GM13976 (cell line): ENCODE measurements at regions not wholly inside any gene's neighbourhood (a gene's known extent, or its start where the extent isn't known, plus 50 kb on each side); places are given as distances from the start of the nearest gene placed in this dataset.

ENCODE experiments used
- DNase-seq: peaks from one replicate; pipeline ENCODE4 v3.0.0; 2012; ENCODE audit warnings: low spot score
- in situ Hi-C: fragments of 300-500 bp; cut with MboI; formaldehyde crosslinking; loops from one replicate; pipeline ENCODE4 v1.12.0; 2022; ENCODE audit warnings: low sequenced_read_pairs, mixed read lengths, inconsistent platforms; ENCODE audit not compliant: unreplicated experiment
- TF ChIP-seq, protein P1 (sequence below): IDR thresholded peaks from 2 replicates; pipeline ENCODE4 v1.5.1; 2012; ENCODE audit warnings: borderline replicate concordance, mild to moderate bottlenecking; ENCODE audit not compliant: insufficient read depth; ENCODE audit errors: extremely low read depth, missing control alignments, control extremely low read depth

DNA sequence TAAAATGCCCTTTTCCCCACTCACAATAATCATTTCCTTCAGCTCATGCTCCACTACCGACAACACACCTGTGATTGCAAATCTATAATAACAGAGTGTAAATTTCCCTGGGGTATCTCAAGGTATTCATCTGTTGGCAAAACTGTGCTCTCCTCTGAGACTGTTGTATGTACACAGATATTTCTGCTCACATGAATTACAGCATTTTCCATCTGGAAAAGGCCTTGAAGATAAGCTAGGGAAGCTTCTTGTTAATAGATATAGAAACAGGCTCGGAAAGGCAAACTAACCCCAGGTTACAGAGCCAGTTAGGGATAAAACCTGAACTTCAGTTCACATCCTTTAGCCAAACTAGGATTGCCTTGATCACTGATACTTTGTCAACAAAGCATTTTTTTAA, 210.4 kb upstream of the KRR1 start:
- TF ChIP-seq, protein P1, sequence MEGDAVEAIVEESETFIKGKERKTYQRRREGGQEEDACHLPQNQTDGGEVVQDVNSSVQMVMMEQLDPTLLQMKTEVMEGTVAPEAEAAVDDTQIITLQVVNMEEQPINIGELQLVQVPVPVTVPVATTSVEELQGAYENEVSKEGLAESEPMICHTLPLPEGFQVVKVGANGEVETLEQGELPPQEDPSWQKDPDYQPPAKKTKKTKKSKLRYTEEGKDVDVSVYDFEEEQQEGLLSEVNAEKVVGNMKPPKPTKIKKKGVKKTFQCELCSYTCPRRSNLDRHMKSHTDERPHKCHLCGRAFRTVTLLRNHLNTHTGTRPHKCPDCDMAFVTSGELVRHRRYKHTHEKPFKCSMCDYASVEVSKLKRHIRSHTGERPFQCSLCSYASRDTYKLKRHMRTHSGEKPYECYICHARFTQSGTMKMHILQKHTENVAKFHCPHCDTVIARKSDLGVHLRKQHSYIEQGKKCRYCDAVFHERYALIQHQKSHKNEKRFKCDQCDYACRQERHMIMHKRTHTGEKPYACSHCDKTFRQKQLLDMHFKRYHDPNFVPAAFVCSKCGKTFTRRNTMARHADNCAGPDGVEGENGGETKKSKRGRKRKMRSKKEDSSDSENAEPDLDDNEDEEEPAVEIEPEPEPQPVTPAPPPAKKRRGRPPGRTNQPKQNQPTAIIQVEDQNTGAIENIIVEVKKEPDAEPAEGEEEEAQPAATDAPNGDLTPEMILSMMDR = no peak
- in situ Hi-C loops = no loop called here
- no peak for DNase-seq

DNA sequence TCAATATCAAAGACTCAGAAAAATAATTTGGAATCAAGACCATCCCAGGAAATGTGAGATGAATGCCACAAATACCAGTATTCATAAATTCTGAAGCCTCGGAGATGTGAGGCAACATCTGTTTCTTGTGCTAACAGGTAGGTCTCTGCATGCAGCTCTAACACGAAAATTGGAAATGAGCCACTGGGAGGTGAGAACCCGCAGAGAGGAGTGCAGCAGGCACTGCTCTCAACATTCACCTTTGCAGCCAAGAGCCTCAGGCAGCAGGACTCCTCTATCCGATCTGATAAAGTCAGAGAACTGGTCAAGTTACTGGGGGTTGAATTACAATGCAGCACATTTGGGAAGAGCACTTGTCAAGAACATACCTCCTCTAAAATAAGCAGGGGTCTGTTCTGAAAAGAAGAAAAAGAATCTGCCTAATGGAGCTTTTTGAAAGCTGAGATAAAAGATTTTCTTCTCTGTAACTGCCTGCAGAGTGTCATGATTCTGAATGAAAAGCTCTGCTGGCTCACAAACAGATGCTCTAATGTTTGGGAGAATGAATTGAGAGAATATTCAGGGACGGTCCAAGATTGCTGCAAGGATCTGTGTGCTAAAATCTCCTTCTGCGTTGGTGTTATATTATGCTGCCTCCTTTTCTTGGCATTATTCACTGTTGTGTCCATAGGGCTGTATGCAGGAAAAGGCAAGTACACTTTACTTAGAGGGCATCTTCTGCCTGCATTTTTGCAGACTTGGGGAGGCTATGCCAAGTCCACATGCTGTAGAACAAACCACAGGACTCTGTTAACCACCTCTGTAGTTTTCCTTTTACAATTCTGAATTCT, 209.6 kb upstream of the KRR1 start:
- no peak for DNase-seq
- TF ChIP-seq, protein P1 = no peak
- in situ Hi-C loops = no loop called here

DNA sequence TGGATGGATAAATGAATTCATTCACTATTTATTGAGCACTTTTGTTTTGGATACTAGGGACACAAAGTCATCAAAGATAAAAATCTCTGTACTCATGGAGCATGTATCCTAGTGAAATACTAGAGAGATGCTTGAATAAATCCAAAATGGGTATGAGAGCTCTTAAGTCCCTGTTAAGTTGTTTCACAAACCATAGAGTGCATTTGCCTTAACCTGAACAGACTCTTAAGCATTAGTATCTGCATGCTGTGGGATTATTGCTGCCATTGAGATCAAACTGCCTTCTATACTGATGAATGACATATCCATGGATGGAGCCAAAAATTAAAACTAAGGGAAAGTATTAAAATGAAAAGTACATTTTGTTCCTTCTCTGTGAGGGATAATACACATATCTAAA, 206.5 kb upstream of the KRR1 start:
- TF ChIP-seq, protein P1 = no peak
- in situ Hi-C loops = no loop called here
- no peak for DNase-seq

DNA sequence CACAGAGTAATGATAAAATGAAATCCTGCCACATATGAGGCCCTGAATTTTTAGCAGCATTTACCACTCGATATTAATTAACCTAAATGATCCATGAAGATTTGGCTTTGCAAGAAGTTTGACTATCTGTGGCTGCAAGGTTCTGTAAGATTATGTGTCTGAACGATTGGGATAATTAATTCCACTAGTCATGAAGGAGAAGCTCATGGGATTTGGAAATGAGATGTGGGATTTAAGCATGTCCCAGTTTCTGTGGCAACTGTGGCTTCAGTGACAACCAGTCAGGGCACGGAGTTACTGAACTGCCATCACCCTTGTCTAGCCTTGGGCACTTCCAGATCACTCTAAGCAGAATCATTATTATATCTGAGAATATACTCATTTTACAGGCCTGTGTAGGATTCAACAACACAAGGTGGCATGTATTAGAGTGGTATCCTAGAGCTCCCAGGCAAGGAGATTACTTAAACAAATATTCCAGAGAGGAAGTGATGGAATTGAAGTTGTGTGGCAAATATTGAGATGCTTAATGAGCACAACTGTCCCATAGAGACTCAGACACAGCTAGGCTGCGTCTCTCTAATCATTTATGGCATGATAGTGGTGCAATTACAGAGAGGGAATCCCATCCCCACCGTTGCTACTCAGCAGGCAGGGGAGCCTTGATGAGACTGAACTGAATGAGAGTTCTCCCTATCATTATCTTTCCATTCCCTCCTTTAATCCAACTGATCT, 205.0 kb upstream of the KRR1 start:
- DNase-seq = no peak
- in situ Hi-C loops = no loop called here
- TF ChIP-seq, protein P1 = no peak

DNA sequence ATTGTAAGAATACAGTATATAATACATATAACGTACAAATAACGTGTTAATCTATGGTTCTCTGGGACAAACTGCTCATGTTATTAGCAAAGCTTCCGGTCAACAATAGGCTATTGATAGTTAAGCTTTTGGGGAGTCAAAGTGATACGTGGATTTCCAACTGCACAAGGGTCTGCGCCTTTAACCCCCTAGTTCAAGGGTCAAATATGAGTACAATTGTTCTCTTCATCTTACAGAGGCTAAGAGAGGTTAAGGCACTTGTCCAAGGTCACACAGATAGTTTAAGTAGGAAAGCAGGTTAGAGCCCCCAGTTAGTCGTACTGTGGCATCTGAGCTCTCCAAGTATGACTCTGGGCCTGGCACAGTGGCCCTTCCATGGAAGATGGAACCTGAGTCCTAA, 204.3 kb upstream of the KRR1 start:
- no peak for DNase-seq
- in situ Hi-C loops = no loop called here
- TF ChIP-seq, protein P1 = no peak

DNA sequence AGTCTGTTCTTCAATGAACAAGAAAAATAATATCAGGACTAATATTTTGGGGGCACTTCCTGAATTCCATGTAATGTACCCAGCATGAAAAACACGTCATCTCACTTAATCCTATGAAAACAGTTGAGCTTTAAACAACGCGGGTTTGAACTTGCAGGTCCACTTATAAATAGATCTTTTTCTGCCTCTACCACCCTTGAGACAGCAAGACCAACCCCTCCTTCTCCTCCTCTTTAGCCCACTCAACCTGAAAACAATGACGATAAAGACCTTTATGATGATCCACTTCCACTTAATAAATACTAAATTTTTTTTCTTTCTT, 203.9 kb upstream of the KRR1 start:
- in situ Hi-C loops = no loop called here
- TF ChIP-seq, protein P1 = no peak
- DNase-seq = no peak
